ENCODE measurements at regions not wholly inside any gene's neighbourhood (a gene's known extent, or its start where the extent isn't known, plus 50 kb on each side); places are given as distances from the start of the nearest gene placed in this dataset.

DNA sequence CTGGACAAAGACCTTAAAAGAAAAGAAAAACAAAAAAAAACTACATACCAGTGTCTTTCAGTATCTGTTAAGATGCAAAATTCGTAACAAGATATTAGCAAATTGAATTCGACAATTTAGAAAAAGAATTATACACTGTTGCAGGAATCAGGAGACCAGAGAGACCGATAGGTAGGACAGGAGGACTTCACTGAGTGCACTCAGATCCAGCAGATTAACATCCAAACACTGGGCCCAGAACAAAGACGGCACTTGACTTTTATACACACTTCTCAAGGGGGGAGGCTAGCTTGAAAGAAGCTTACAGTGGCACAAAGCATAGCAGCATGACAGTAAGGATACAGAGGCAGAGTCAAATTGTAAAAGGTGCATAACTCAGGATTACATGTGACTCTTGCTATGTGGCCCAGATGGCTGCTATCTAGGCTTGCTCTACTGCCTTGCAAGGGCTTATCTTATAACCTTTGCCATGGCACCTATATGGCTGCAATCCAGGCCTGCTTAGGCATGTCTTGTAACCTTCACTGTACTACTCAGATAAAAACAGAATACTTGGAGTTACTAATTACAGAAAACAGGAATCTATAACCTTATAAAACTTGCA is 507.3 kb upstream of the LRRTM4 start:
- ChIA-PET CTCF (no interaction called here), POLR2A (ENCODE audit: unreplicated experiment) (no interaction called here)
- Histone ChIP-seq H3K36me3 (ENCODE audit: low read depth) (no peaks in the 10 kb centered on the region), H3K27ac (no peak overlapping the region), H4K20me1 (ENCODE audit: insufficient read depth) (no peaks in the 10 kb centered on the region), H3K27me3 (ENCODE audit: insufficient read depth, low read depth) (no peaks in the 10 kb centered on the region), H3K9me3 (ENCODE audit: insufficient read depth, low read depth) (no peaks in the 10 kb centered on the region), H3K79me2 (ENCODE audit: low read depth) (no peaks in the 10 kb centered on the region), H3K9me2 (ENCODE audit: insufficient read depth) (no peaks in the 10 kb centered on the region), H2AFZ (no peak overlapping the region), H3F3A (ENCODE audit: insufficient read depth, low read depth) (no peaks in the 10 kb centered on the region), H3K4me3 (no peak overlapping the region), H3K4me2 (no peak overlapping the region), H3K4me1 (replicated peaks; ENCODE audit: insufficient read depth) (no peaks in the 10 kb centered on the region)
- TF ChIP-seq, protein P1, sequence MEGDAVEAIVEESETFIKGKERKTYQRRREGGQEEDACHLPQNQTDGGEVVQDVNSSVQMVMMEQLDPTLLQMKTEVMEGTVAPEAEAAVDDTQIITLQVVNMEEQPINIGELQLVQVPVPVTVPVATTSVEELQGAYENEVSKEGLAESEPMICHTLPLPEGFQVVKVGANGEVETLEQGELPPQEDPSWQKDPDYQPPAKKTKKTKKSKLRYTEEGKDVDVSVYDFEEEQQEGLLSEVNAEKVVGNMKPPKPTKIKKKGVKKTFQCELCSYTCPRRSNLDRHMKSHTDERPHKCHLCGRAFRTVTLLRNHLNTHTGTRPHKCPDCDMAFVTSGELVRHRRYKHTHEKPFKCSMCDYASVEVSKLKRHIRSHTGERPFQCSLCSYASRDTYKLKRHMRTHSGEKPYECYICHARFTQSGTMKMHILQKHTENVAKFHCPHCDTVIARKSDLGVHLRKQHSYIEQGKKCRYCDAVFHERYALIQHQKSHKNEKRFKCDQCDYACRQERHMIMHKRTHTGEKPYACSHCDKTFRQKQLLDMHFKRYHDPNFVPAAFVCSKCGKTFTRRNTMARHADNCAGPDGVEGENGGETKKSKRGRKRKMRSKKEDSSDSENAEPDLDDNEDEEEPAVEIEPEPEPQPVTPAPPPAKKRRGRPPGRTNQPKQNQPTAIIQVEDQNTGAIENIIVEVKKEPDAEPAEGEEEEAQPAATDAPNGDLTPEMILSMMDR (conservative IDR thresholded peaks at IDR 0.05): no peak
- TF ChIP-seq EZH2 (IDR thresholded peaks at IDR 0.05; ENCODE audit: low read depth): no peak
- BruUV-seq (replicated peaks): no TSS peak
- intact Hi-C loops (cut with micrococcal nuclease; ENCODE audit: unreplicated experiment): no loop called here
- no peak for DNase-seq

DNA sequence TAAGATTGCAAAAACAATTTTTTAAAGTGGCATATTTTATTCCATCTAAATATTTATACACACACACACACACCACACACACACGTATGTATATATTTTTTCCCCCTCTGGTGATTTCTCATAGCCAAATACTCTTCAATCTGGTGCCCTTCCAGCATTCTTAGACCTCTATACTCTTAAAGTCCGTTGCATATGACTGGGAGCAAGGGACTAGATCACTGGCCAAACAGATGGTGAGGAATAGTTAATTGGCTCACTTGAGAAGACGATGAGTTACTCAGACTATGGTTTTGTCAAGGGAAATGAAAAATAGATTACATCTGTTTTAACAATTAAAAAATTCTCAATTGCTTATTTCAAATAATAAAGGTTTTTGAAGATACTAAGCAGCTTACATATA is 512.5 kb upstream of the LRRTM4 start:
- Histone ChIP-seq H3K4me2 (no peak overlapping the region), H3K27me3 (ENCODE audit: insufficient read depth, low read depth) (no peaks in the 10 kb centered on the region), H2AFZ (no peak overlapping the region), H3K36me3 (ENCODE audit: low read depth) (no peaks in the 10 kb centered on the region), H3K79me2 (ENCODE audit: low read depth) (no peaks in the 10 kb centered on the region), H4K20me1 (ENCODE audit: insufficient read depth) (no peaks in the 10 kb centered on the region), H3K4me1 (replicated peaks; ENCODE audit: insufficient read depth) (no peaks in the 10 kb centered on the region), H3K9me2 (ENCODE audit: insufficient read depth) (no peaks in the 10 kb centered on the region), H3F3A (ENCODE audit: insufficient read depth, low read depth) (no peaks in the 10 kb centered on the region), H3K4me3 (no peak overlapping the region), H3K27ac (no peak overlapping the region), H3K9me3 (ENCODE audit: insufficient read depth, low read depth) (no peaks in the 10 kb centered on the region)
- no TSS peak for BruUV-seq (replicated peaks)
- TF ChIP-seq EZH2 (IDR thresholded peaks at IDR 0.05; ENCODE audit: low read depth): no peak
- TF ChIP-seq, protein P1 (conservative IDR thresholded peaks at IDR 0.05): no peak
- intact Hi-C loops (cut with micrococcal nuclease; ENCODE audit: unreplicated experiment): no loop called here
- no peak for DNase-seq
- POLR2A ChIA-PET (ENCODE audit: unreplicated experiment): no interaction called here
- CTCF ChIA-PET: no interaction called here

DNA sequence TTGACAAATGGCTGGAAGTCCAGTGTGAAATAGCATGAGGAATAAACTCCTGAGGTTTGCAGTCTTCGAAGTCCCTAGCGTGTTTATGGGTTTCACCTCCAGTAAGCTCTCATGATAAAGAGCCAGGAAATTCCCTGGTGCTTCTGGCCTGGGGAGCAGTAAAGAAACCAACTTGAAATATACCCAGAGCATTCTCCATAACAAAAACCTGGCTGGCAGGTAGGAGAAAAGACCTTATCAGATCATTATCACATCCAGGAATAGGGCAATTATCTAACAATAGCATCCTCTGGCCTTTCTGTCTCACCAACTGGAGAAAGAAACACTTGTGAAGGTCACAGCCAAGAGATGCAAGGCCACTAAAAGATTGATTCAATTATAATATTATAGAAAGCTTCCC is 513.6 kb upstream of the LRRTM4 start:
- Histone ChIP-seq H3K27ac (no peak overlapping the region), H3K36me3 (ENCODE audit: low read depth) (no peaks in the 10 kb centered on the region), H3K9me3 (ENCODE audit: insufficient read depth, low read depth) (no peaks in the 10 kb centered on the region), H3K9me2 (ENCODE audit: insufficient read depth) (no peaks in the 10 kb centered on the region), H2AFZ (no peak overlapping the region), H3K4me3 (no peak overlapping the region), H3F3A (ENCODE audit: insufficient read depth, low read depth) (no peaks in the 10 kb centered on the region), H3K4me2 (no peak overlapping the region), H3K27me3 (ENCODE audit: insufficient read depth, low read depth) (no peaks in the 10 kb centered on the region), H3K79me2 (ENCODE audit: low read depth) (no peaks in the 10 kb centered on the region), H3K4me1 (replicated peaks; ENCODE audit: insufficient read depth) (no peaks in the 10 kb centered on the region), H4K20me1 (ENCODE audit: insufficient read depth) (no peaks in the 10 kb centered on the region)
- TF ChIP-seq EZH2 (IDR thresholded peaks at IDR 0.05; ENCODE audit: low read depth): no peak
- TF ChIP-seq, protein P1 (conservative IDR thresholded peaks at IDR 0.05): no peak
- BruUV-seq (replicated peaks): no TSS peak
- CTCF ChIA-PET: no interaction called here
- POLR2A ChIA-PET (ENCODE audit: unreplicated experiment): no interaction called here
- intact Hi-C loops (cut with micrococcal nuclease; ENCODE audit: unreplicated experiment): no loop called here
- DNase-seq: no peak

Data from PC-9 (cell line).